ENCODE measurements at regions not wholly inside any gene's neighbourhood (a gene's known extent, or its start where the extent isn't known, plus 50 kb on each side); places are given as distances from the start of the nearest gene placed in this dataset.

DNA sequence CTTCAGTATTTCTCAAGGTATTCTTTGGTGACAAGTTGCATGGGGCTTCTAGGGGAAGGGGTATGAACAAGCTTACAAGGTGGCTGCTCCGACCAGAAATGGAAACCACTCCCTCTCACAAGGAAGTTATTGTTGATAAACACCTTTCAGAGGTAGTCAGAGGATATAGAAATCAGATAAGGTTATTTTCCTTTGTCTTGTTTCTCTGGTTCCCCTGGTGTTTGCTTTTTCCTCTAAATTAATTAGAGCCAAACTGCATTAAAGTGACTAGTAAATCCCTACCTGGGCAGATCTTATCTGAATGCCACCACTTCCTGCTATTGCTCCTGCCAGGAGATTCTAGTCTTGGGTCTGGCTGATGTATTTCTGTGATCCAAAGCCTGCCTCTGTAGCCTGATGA, 725.4 kb downstream of the INHBA start:
- ChIA-PET SMC1A (ENCODE audit: uncharacterized antibody, unreplicated experiment) (interaction anchor here (0.9 to 2.4 kb wide), 2 partner anchors 11 to 129 kb away, joined by 3 to 14 read pairs; no protein-coding TSS in a partner anchor), POLR2A (no interaction called here), RAD21 (ENCODE audit: unreplicated experiment) (interaction anchor here (0.7 kb wide), 1 partner anchor 22 kb away, joined by 3 read pairs; no protein-coding TSS in a partner anchor), CTCF (interaction anchor here (0.5 to 0.7 kb wide), 2 partner anchors 290 to 1237 kb away, joined by 3 read pairs; no protein-coding TSS in a partner anchor)
- Histone ChIP-seq H3K79me2 (ENCODE audit: control insufficient read depth, insufficient read depth, low read length) (no peaks in the 10 kb centered on the region), H3K4me2 (ENCODE audit: control insufficient read depth, insufficient read depth) (no peak overlapping the region), H3K9ac (ENCODE audit: control insufficient read depth, insufficient read depth, low read length) (no peak overlapping the region), H2AFZ (ENCODE audit: control insufficient read depth, low read depth, low read length) (no peak overlapping the region), H3K4me3 (no peak overlapping the region), H3K36me3 (ENCODE audit: control insufficient read depth in 2 of 2, insufficient read depth in 2 of 2, low read length in 1 of 2) (no peaks in the 10 kb centered on the region), H3K4me1 (ENCODE audit: control insufficient read depth, insufficient read depth, low read length) (no peaks in the 10 kb centered on the region), H4K20me1 (ENCODE audit: control insufficient read depth, insufficient read depth) (no peaks in the 10 kb centered on the region), H3K27me3 (replicated peaks in 1 of 2; ENCODE audit: control insufficient read depth in 2 of 2, insufficient read depth in 2 of 2, low read length in 1 of 2) (no peaks in the 10 kb centered on the region), H3K27ac (ENCODE audit: control insufficient read depth, insufficient read depth) (no peak overlapping the region), H3K9me3 (replicated peaks; ENCODE audit: control insufficient read depth, insufficient read depth, low read length) (no peaks in the 10 kb centered on the region)
- DNase-seq (ENCODE audit: low read depth, low spot score) (no peak), FAIRE-seq (no peak), ATAC-seq (no peak)
- in situ Hi-C loops (cut with MboI) = no loop called here
- 0% methylated on average over 1 of the region's 1 CpG for WGBS (ENCODE audit: insufficient coverage, insufficient replicate concordance, low lambda C conversion rate, missing lambda C conversion rate)
- TF ChIP-seq SUPT20H (IDR thresholded peaks at IDR 0.05; ENCODE audit: borderline replicate concordance, control insufficient read depth, low read depth, low read length) = no peak
- TF ChIP-seq MTA3 (IDR thresholded peaks at IDR 0.05; ENCODE audit: borderline replicate concordance, low read length) = no peak
- no peak for TF ChIP-seq BRCA1 (IDR thresholded peaks at IDR 0.05; ENCODE audit: low read depth, low read length)
- TF ChIP-seq CHD2 (IDR thresholded peaks at IDR 0.05; ENCODE audit: borderline replicate concordance, low read depth, low read length) = no peak
- intact Hi-C loops (cut with micrococcal nuclease; ENCODE audit: unreplicated experiment) = no loop called here
- BruUV-seq (replicated peaks) = no TSS peak

DNA sequence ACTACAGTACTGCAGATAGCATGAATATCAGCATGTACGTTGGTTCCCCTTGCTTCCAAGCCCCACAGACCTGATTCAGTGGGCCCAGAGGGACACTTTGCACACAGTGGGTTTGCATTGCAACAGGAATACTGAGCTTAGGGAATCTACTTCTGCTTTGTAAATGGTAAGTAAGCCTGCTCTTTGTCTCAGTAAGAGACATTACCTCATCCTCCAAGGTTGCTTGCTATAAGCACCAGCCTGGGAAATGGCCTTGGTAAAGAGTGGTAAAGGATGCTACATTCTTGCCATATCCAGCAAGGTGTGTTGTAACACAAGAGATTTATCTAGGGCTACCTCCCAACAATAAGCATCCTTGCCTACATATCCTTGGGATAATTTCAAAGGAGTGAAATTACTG, 730.5 kb downstream of the INHBA start:
- POLR2A ChIA-PET = no interaction called here
- no peaks in the 10 kb centered on the region for H3K36me3 ChIP-seq (ENCODE audit: control insufficient read depth in 2 of 2, insufficient read depth in 2 of 2, low read length in 1 of 2)
- H3K79me2 ChIP-seq (ENCODE audit: control insufficient read depth, insufficient read depth, low read length) = no peaks in the 10 kb centered on the region
- intact Hi-C loops (cut with micrococcal nuclease; ENCODE audit: unreplicated experiment) = no loop called here
- ATAC-seq = no peak
- no peak overlapping the region for H3K9ac ChIP-seq (ENCODE audit: control insufficient read depth, insufficient read depth, low read length)
- RAD21 ChIA-PET (ENCODE audit: unreplicated experiment) = no interaction called here
- BruUV-seq (replicated peaks) = no TSS peak
- WGBS (ENCODE audit: insufficient coverage, insufficient replicate concordance, low lambda C conversion rate, missing lambda C conversion rate) = 53% methylated on average over 1 of the region's 1 CpG
- CTCF ChIA-PET = interaction anchor here (1.2 kb wide), 1 partner anchor 14 kb away, joined by 3 read pairs; no protein-coding TSS in a partner anchor
- no peaks in the 10 kb centered on the region for H3K9me3 ChIP-seq (replicated peaks; ENCODE audit: control insufficient read depth, insufficient read depth, low read length)
- H3K4me1 ChIP-seq (ENCODE audit: control insufficient read depth, insufficient read depth, low read length) = no peaks in the 10 kb centered on the region
- no peak for FAIRE-seq
- in situ Hi-C loops (cut with MboI) = no loop called here
- no peaks in the 10 kb centered on the region for H3K27me3 ChIP-seq (replicated peaks in 1 of 2; ENCODE audit: control insufficient read depth in 2 of 2, insufficient read depth in 2 of 2, low read length in 1 of 2)
- SMC1A ChIA-PET (ENCODE audit: uncharacterized antibody, unreplicated experiment) = interaction anchor here (0.9 kb wide), 1 partner anchor 26 kb away, joined by 3 read pairs; no protein-coding TSS in a partner anchor
- no peak overlapping the region for H3K27ac ChIP-seq (ENCODE audit: control insufficient read depth, insufficient read depth)
- DNase-seq (ENCODE audit: low read depth, low spot score) = no peak
- no peaks in the 10 kb centered on the region for H4K20me1 ChIP-seq (ENCODE audit: control insufficient read depth, insufficient read depth)
- no peak overlapping the region for H2AFZ ChIP-seq (ENCODE audit: control insufficient read depth, low read depth, low read length)
- H3K4me2 ChIP-seq (ENCODE audit: control insufficient read depth, insufficient read depth) = no peak overlapping the region
- no peak overlapping the region for H3K4me3 ChIP-seq
- TF ChIP-seq SP1 (IDR thresholded peaks at IDR 0.05; ENCODE audit: low read depth, low read length) (no peak), JUNB (IDR thresholded peaks at IDR 0.05) (no peak), MXI1 (IDR thresholded peaks at IDR 0.05; ENCODE audit: low read depth, low read length) (no peak), CBX3 (IDR thresholded peaks at IDR 0.05; ENCODE audit: borderline replicate concordance, low read depth) (no peak), JUND (IDR thresholded peaks at IDR 0.05; ENCODE audit: low read depth, low read length) (no peak)
- TF ChIP-seq, protein P1, sequence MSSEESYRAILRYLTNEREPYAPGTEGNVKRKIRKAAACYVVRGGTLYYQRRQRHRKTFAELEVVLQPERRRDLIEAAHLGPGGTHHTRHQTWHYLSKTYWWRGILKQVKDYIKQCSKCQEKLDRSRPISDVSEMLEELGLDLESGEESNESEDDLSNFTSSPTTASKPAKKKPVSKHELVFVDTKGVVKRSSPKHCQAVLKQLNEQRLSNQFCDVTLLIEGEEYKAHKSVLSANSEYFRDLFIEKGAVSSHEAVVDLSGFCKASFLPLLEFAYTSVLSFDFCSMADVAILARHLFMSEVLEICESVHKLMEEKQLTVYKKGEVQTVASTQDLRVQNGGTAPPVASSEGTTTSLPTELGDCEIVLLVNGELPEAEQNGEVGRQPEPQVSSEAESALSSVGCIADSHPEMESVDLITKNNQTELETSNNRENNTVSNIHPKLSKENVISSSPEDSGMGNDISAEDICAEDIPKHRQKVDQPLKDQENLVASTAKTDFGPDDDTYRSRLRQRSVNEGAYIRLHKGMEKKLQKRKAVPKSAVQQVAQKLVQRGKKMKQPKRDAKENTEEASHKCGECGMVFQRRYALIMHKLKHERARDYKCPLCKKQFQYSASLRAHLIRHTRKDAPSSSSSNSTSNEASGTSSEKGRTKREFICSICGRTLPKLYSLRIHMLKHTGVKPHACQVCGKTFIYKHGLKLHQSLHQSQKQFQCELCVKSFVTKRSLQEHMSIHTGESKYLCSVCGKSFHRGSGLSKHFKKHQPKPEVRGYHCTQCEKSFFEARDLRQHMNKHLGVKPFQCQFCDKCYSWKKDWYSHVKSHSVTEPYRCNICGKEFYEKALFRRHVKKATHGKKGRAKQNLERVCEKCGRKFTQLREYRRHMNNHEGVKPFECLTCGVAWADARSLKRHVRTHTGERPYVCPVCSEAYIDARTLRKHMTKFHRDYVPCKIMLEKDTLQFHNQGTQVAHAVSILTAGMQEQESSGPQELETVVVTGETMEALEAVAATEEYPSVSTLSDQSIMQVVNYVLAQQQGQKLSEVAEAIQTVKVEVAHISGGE (CRISPR knock-in tag; IDR thresholded peaks at IDR 0.05) = no peak
- TF ChIP-seq, protein P2, sequence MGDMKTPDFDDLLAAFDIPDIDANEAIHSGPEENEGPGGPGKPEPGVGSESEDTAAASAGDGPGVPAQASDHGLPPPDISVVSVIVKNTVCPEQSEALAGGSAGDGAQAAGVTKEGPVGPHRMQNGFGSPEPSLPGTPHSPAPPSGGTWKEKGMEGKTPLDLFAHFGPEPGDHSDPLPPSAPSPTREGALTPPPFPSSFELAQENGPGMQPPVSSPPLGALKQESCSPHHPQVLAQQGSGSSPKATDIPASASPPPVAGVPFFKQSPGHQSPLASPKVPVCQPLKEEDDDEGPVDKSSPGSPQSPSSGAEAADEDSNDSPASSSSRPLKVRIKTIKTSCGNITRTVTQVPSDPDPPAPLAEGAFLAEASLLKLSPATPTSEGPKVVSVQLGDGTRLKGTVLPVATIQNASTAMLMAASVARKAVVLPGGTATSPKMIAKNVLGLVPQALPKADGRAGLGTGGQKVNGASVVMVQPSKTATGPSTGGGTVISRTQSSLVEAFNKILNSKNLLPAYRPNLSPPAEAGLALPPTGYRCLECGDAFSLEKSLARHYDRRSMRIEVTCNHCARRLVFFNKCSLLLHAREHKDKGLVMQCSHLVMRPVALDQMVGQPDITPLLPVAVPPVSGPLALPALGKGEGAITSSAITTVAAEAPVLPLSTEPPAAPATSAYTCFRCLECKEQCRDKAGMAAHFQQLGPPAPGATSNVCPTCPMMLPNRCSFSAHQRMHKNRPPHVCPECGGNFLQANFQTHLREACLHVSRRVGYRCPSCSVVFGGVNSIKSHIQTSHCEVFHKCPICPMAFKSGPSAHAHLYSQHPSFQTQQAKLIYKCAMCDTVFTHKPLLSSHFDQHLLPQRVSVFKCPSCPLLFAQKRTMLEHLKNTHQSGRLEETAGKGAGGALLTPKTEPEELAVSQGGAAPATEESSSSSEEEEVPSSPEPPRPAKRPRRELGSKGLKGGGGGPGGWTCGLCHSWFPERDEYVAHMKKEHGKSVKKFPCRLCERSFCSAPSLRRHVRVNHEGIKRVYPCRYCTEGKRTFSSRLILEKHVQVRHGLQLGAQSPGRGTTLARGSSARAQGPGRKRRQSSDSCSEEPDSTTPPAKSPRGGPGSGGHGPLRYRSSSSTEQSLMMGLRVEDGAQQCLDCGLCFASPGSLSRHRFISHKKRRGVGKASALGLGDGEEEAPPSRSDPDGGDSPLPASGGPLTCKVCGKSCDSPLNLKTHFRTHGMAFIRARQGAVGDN (IDR thresholded peaks at IDR 0.05) = no peak

Measured in GM12878 (cell line).